ENCODE measurements at regions not wholly inside any gene's neighbourhood (a gene's known extent, or its start where the extent isn't known, plus 50 kb on each side); places are given as distances from the start of the nearest gene placed in this dataset.

- ChIA-PET CTCF (interaction anchor here (0.6 kb wide), 1 partner anchor 18 kb away, joined by 4 read pairs; no protein-coding TSS in a partner anchor), POLR2A (no interaction called here)
- Histone ChIP-seq H3K27ac (ENCODE audit: extremely low read depth, low read depth, low read length) (no peak overlapping the region), H3K9me3 (ENCODE audit: control insufficient read depth, insufficient read depth, low read depth, low read length) (no peaks in the 10 kb centered on the region), H3K36me3 (ENCODE audit: control insufficient read depth in 2 of 2, insufficient read depth in 1 of 2, low read length in 2 of 2) (no peaks in the 10 kb centered on the region), H3K4me1 (ENCODE audit: control insufficient read depth, insufficient read depth, low read length) (no peaks in the 10 kb centered on the region), H3K4me3 (ENCODE audit: low read depth, low read length) (no peak overlapping the region)
- no peak for TF ChIP-seq ELK4 (IDR thresholded peaks at IDR 0.05; ENCODE audit: borderline replicate concordance, low read depth, low read length)
- no peak for TF ChIP-seq ZNF174 (tag by site-specific recombination; IDR thresholded peaks at IDR 0.05)
- TF ChIP-seq ZNF175 (tag by site-specific recombination; IDR thresholded peaks at IDR 0.05): no peak
- no peak for TF ChIP-seq ZBTB21 (tag by site-specific recombination; IDR thresholded peaks at IDR 0.05)
- no peak for TF ChIP-seq YY2 (tag by site-specific recombination; IDR thresholded peaks at IDR 0.05)
- no peak for TF ChIP-seq ZNF585B (tag by site-specific recombination; IDR thresholded peaks at IDR 0.05)
- no peak for TF ChIP-seq REPIN1 (tag by site-specific recombination; IDR thresholded peaks at IDR 0.05; ENCODE audit: low read depth)
- no peak for TF ChIP-seq ZNF600 (tag by site-specific recombination; IDR thresholded peaks at IDR 0.05)
- no peak for TF ChIP-seq ZNF843 (tag by site-specific recombination; IDR thresholded peaks at IDR 0.05)
- TF ChIP-seq ZNF274 (IDR thresholded peaks at IDR 0.05; ENCODE audit: low read length): no peak
- no peak for TF ChIP-seq ZNF274 (tag by site-specific recombination; IDR thresholded peaks at IDR 0.05; ENCODE audit: borderline replicate concordance)
- TF ChIP-seq, protein P1, sequence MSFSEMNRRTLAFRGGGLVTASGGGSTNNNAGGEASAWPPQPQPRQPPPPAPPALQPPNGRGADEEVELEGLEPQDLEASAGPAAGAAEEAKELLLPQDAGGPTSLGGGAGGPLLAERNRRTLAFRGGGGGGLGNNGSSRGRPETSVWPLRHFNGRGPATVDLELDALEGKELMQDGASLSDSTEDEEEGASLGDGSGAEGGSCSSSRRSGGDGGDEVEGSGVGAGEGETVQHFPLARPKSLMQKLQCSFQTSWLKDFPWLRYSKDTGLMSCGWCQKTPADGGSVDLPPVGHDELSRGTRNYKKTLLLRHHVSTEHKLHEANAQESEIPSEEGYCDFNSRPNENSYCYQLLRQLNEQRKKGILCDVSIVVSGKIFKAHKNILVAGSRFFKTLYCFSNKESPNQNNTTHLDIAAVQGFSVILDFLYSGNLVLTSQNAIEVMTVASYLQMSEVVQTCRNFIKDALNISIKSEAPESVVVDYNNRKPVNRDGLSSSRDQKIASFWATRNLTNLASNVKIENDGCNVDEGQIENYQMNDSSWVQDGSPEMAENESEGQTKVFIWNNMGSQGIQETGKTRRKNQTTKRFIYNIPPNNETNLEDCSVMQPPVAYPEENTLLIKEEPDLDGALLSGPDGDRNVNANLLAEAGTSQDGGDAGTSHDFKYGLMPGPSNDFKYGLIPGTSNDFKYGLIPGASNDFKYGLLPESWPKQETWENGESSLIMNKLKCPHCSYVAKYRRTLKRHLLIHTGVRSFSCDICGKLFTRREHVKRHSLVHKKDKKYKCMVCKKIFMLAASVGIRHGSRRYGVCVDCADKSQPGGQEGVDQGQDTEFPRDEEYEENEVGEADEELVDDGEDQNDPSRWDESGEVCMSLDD (tag by site-specific recombination; IDR thresholded peaks at IDR 0.05): no peak
- TF ChIP-seq, protein P2, sequence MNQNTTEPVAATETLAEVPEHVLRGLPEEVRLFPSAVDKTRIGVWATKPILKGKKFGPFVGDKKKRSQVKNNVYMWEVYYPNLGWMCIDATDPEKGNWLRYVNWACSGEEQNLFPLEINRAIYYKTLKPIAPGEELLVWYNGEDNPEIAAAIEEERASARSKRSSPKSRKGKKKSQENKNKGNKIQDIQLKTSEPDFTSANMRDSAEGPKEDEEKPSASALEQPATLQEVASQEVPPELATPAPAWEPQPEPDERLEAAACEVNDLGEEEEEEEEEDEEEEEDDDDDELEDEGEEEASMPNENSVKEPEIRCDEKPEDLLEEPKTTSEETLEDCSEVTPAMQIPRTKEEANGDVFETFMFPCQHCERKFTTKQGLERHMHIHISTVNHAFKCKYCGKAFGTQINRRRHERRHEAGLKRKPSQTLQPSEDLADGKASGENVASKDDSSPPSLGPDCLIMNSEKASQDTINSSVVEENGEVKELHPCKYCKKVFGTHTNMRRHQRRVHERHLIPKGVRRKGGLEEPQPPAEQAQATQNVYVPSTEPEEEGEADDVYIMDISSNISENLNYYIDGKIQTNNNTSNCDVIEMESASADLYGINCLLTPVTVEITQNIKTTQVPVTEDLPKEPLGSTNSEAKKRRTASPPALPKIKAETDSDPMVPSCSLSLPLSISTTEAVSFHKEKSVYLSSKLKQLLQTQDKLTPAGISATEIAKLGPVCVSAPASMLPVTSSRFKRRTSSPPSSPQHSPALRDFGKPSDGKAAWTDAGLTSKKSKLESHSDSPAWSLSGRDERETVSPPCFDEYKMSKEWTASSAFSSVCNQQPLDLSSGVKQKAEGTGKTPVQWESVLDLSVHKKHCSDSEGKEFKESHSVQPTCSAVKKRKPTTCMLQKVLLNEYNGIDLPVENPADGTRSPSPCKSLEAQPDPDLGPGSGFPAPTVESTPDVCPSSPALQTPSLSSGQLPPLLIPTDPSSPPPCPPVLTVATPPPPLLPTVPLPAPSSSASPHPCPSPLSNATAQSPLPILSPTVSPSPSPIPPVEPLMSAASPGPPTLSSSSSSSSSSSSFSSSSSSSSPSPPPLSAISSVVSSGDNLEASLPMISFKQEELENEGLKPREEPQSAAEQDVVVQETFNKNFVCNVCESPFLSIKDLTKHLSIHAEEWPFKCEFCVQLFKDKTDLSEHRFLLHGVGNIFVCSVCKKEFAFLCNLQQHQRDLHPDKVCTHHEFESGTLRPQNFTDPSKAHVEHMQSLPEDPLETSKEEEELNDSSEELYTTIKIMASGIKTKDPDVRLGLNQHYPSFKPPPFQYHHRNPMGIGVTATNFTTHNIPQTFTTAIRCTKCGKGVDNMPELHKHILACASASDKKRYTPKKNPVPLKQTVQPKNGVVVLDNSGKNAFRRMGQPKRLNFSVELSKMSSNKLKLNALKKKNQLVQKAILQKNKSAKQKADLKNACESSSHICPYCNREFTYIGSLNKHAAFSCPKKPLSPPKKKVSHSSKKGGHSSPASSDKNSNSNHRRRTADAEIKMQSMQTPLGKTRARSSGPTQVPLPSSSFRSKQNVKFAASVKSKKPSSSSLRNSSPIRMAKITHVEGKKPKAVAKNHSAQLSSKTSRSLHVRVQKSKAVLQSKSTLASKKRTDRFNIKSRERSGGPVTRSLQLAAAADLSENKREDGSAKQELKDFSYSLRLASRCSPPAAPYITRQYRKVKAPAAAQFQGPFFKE (tag by site-specific recombination; IDR thresholded peaks at IDR 0.05; ENCODE audit: borderline replicate concordance): no peak
- no peak for TF ChIP-seq ZNF223 (tag by site-specific recombination; IDR thresholded peaks at IDR 0.05)
- TF ChIP-seq ZNF350 (tag by site-specific recombination; IDR thresholded peaks at IDR 0.05): no peak
- TF ChIP-seq TCF7L2 (IDR thresholded peaks at IDR 0.05; ENCODE audit: borderline replicate concordance, low read depth, low read length): no peak
- TF ChIP-seq, protein P3, sequence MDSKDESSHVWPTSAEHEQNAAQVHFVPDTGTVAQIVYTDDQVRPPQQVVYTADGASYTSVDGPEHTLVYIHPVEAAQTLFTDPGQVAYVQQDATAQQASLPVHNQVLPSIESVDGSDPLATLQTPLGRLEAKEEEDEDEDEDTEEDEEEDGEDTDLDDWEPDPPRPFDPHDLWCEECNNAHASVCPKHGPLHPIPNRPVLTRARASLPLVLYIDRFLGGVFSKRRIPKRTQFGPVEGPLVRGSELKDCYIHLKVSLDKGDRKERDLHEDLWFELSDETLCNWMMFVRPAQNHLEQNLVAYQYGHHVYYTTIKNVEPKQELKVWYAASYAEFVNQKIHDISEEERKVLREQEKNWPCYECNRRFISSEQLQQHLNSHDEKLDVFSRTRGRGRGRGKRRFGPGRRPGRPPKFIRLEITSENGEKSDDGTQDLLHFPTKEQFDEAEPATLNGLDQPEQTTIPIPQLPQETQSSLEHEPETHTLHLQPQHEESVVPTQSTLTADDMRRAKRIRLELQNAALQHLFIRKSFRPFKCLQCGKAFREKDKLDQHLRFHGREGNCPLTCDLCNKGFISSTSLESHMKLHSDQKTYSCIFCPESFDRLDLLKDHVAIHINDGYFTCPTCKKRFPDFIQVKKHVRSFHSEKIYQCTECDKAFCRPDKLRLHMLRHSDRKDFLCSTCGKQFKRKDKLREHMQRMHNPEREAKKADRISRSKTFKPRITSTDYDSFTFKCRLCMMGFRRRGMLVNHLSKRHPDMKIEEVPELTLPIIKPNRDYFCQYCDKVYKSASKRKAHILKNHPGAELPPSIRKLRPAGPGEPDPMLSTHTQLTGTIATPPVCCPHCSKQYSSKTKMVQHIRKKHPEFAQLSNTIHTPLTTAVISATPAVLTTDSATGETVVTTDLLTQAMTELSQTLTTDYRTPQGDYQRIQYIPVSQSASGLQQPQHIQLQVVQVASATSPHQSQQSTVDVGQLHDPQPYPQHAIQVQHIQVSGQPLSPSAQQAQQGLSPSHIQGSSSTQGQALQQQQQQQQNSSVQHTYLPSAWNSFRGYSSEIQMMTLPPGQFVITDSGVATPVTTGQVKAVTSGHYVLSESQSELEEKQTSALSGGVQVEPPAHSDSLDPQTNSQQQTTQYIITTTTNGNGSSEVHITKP (tag by site-specific recombination; IDR thresholded peaks at IDR 0.05): no peak
- no peak for TF ChIP-seq ZNF311 (tag by site-specific recombination; IDR thresholded peaks at IDR 0.05; ENCODE audit: borderline replicate concordance)
- TF ChIP-seq ZSCAN30 (tag by site-specific recombination; IDR thresholded peaks at IDR 0.05): no peak
- TF ChIP-seq HOXD13 (CRISPR knock-in tag; IDR thresholded peaks at IDR 0.05; ENCODE audit: borderline replicate concordance): no peak
- TF ChIP-seq, protein P4, sequence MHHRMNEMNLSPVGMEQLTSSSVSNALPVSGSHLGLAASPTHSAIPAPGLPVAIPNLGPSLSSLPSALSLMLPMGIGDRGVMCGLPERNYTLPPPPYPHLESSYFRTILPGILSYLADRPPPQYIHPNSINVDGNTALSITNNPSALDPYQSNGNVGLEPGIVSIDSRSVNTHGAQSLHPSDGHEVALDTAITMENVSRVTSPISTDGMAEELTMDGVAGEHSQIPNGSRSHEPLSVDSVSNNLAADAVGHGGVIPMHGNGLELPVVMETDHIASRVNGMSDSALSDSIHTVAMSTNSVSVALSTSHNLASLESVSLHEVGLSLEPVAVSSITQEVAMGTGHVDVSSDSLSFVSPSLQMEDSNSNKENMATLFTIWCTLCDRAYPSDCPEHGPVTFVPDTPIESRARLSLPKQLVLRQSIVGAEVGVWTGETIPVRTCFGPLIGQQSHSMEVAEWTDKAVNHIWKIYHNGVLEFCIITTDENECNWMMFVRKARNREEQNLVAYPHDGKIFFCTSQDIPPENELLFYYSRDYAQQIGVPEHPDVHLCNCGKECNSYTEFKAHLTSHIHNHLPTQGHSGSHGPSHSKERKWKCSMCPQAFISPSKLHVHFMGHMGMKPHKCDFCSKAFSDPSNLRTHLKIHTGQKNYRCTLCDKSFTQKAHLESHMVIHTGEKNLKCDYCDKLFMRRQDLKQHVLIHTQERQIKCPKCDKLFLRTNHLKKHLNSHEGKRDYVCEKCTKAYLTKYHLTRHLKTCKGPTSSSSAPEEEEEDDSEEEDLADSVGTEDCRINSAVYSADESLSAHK (tag by site-specific recombination; IDR thresholded peaks at IDR 0.05): no peak
These were observed 1099.9 kb downstream of the NSUN3 start for GRCh38 chr3:95162794-95163193.

Data from HEK293 (cell line).